Fibroblast of peridontal ligament (primary cell): ENCODE measurements at regions not wholly inside any gene's neighbourhood (a gene's known extent, or its start where the extent isn't known, plus 50 kb on each side); places are given as distances from the start of the nearest gene placed in this dataset.

ENCODE experiments used
- DNase-seq: peaks from one replicate; pipeline ENCODE4 v3.0.0-alpha.2; 2010; ENCODE audit errors: extremely low read depth

DNA sequence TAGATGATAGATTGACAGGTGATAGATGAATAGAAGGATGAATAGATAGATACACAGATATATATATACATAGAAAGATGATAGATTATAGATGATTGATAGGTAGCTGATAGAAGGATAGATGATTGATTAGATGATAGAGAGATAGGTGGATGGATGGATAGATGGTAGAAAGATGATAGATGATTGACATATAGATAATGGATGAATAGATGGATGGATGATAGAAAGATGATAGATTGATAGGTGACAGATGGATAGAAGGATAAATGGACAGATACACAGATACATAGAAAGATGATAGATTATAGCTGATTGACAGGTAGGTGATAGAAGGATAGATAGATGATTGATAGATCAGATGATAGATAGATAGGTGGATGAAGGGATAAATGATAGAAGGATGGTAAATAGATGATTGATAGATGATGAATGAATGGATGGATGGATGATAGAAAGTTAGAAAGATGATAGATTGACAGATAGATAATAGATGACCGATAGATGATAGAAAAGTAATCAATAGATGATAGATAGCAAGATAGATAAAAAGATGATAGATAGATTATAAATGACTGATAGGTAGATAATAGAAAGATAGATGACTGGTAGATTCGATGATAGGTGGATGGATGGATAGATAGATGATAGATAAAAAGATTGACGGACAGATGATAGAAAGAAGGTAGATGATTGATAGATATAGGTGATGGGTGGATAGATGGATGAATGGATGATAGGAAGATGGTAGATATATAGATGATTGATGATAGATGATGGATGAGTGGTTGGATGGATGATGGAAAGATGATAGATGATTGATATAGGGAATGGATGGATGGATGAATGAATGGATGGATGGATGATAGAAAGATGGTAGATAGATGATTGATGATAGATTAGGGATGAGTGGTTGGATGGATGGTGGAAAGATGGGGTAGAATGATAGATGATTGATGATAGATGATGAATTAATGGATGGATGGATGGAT, 80.4 kb downstream of the MICALL2 start:
- DNase-seq = no peak

DNA sequence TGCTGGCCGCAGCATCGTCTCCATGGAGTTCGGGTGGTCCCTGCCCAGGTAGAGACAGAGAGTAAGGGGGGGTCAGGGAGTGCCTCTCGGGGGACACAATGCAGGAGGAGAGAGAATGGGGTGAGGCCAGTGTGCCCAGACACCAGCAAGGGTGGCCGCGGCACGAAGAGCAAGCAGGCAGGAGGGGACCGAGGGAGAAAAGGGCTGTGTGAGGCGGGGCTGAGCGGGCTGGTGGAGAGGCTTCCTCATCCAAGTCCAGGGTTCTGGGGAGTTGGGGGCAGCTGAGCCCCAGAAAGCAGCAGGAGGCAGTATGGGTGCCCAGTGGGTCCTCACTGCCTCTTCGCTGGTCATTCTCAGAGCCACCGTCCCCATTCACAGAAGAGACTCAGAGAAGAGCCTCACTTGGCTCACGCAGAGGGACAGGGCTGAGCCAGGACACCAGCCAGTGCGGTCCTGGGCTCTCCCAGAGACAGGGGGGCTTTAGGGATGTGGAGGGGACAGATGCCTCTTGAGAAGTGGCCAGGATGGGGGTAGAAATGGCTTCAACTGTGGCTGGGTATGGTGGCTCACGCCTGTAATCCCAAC, 78.9 kb downstream of the MICALL2 start:
- no peak for DNase-seq

DNA sequence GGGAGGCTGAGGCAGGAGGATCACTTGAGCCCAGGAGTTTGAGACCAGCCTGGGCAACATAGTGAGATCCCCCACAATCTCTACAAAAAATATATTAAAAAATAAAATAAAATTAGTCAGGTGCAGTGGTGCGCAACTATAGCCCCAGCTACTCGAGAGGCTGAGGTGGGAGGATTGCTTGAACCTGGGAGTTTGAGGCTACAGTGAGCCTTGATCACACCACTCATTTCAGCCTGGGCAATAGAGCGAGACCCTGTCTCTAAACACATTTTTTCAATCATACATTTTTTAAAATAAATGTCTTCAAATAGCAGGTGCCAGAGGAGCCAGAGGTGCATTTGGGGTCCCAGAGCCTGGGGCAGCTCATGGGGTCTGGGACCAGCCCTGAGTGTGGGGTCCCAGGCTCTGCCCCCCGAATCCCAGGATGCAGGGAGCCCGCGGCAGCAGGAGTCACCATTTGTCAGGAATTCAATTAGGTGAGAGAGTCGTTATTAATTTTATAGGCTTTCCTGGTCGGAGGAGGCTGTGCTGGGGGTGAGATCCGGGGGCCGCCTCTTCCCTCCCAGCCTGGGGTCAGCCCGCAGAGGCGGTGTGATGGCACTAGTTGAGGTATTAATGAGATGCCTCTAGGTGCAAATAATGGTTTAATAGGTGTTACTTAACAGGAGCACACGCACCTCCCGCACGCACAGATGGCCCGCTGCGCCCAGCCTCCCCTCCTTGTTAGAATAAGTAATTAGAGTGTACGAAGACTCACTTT, 78.3 kb downstream of the MICALL2 start:
- no peak for DNase-seq

DNA sequence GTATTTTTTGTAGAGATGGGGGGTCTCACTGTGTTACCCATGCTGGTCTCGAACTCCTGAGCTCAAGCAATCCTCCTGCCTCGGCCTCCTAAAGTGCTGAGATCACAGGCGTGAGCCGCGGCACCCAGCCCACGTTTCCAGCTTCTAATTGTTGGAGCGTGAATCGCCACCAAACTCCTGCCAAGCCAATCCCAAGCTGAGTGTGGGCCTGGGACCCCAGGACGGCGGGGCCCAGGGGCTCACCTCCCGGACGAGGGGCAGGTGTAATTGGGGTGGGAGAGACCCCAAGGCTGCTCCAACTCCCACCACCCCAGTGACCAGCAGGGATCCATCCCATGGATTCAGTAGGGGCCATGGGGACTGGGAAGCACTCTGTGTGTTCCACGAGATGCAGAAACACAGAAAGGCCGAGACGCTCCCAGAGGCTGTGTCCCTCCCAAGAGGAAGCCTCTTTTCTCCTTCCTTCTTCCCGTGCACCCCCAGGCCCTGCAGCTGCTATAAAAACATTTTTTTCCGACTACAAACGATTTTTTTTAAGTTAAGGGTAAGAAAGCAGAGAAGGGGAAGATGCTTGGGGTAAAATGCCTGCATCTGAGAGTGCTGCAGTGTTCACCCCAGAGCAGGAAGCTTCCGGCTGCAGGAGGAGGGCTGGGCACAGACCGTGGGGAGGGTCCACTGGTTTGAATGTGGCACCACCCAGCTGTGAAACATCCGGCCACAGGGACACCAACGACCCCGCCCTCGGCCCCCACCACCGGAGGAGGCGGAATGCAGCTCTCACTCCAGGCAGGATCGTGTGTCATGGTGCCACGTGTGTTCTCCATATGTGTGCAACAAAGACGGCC, 76.5 kb downstream of the MICALL2 start:
- no peak for DNase-seq

DNA sequence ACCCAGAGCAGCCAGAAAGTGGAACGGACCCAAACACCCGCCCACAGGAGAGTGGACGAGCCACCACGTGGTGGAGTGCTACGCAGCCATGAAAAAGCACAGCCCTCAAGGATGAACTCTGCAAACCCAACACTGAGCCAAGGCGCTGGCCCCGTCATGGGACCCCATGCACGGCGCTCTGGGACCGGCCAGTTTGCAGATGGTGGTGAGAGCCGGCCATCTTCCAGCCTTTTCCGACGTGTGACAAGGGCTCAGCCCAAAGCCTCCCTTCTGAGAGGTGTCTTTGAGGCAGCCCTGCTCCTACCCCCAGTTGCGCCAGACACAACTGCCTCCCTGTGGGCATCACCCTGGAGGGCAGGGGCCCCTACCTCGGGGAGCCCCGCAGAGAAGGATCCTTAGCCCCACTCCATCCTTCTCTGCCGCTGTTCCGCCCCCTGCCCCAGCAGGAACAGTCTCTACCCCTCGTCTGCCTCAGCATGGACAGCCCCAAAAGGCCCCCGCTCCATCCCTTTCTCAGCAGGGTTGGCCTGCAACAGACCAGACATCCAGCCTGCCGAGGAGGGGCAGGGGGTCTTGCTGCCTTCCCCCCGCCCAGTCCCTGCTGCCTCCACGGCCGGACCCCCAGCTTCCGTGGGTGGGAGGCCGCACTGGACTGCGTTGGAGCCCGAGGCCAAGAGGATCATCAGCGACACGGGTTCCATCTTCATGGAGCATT, 75.7 kb downstream of the MICALL2 start:
- no peak for DNase-seq

DNA sequence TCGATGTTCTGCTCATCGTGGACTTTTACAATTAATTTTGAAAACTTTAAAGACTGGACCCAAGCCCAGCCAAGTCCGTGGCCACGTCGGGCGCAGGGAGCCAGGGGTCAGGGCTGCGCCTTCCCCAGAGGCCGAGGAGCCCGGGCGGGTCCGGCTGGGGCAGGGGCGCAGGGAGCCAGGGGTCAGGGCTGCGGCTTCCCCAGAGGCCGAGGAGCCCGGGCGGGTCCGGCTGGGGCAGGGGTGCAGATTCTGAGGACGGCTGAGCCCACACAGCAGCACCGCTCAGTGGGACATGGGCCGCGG, 75.2 kb downstream of the MICALL2 start:
- no peak for DNase-seq
